Activated CD4-positive, alpha-beta memory T cell treated with anti-CD3 and anti-CD28 coated beads for 36 hours (primary cell): ENCODE measurements at regions not wholly inside any gene's neighbourhood (a gene's known extent, or its start where the extent isn't known, plus 50 kb on each side); places are given as distances from the start of the nearest gene placed in this dataset.

Experiments
- CTCF ChIA-PET: fragments of 350-600 bp; sonication (Branson Sonifier 250); formaldehyde crosslinking; loops from one replicate; lab custom pipeline; 2021; ENCODE audit warnings: antibody characterized with exemption, inconsistent platforms; lab: Charles Lee
- POLR2A ChIA-PET: fragments of 350-600 bp; sonication (Branson Sonifier 250); formaldehyde crosslinking; loops from one replicate; lab custom pipeline; 2021; ENCODE audit warnings: antibody characterized with exemption; lab: Charles Lee
- DNase-seq: peaks from one replicate; pipeline ENCODE4 v3.0.0-alpha.2; 2020
- H3K27ac Mint-ChIP-seq: one replicate; pipeline ENCODE4 v1.8.0; 2021; ENCODE audit warnings: mixed read lengths
- H3K27me3 Mint-ChIP-seq: one replicate; pipeline ENCODE4 v1.8.0; 2021; ENCODE audit warnings: mixed read lengths
- H3K36me3 Mint-ChIP-seq: one replicate; pipeline ENCODE4 v1.8.0; 2021; ENCODE audit warnings: mixed read lengths
- H3K4me1 Mint-ChIP-seq: one replicate; pipeline ENCODE4 v1.8.0; 2021; ENCODE audit warnings: low read depth, mixed read lengths
- H3K4me3 Mint-ChIP-seq: one replicate; pipeline ENCODE4 v1.8.0; 2021; ENCODE audit warnings: mild to moderate bottlenecking, mixed read lengths
- H3K9me3 Mint-ChIP-seq: one replicate; pipeline ENCODE4 v1.8.0; 2021; ENCODE audit warnings: mixed read lengths
- intact Hi-C: fragments of 100-400 bp; cut with micrococcal nuclease; formaldehyde crosslinking; loops from one replicate; pipeline ENCODE4 v1.15.1; 2023

DNA sequence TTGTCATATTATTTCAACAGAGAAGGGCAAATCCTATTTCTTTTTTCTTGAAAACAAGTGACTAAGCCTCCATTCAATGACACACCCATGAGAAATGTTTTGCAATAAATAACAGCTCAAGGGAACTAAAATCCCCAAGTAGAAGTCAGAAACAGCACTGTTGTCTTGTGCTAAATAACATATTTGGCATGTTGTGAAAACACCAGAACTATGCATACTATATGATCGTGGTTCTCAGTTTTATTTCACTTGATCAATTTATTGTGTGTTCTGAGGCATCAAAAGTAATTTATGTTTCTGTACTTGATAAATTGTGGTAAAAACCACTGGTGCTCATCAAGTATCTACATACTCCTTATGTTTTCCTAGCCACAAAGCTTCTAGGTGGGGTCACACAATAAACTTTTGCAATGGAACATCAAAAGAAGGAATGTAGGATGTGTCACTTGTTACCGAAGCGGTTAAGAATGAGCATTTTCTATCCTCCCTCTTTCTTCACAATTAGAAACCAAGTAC, 691.7 kb upstream of the CBLB start:
- ChIA-PET CTCF (interaction anchor here (0.7 kb wide), 1 partner anchor 48 kb away, joined by 3 read pairs; no protein-coding TSS in a partner anchor), POLR2A (no interaction called here)
- H3K27ac Mint-ChIP-seq: no peak overlapping the region
- peaks cover 4% of the 10 kb centered on the region for H3K4me1 Mint-ChIP-seq
- no peaks in the 10 kb centered on the region for H3K9me3 Mint-ChIP-seq
- no peaks in the 10 kb centered on the region for H3K36me3 Mint-ChIP-seq
- DNase-seq: no peak
- no peak overlapping the region for H3K4me3 Mint-ChIP-seq
- intact Hi-C loops: no loop called here
- no peaks in the 10 kb centered on the region for H3K27me3 Mint-ChIP-seq

DNA sequence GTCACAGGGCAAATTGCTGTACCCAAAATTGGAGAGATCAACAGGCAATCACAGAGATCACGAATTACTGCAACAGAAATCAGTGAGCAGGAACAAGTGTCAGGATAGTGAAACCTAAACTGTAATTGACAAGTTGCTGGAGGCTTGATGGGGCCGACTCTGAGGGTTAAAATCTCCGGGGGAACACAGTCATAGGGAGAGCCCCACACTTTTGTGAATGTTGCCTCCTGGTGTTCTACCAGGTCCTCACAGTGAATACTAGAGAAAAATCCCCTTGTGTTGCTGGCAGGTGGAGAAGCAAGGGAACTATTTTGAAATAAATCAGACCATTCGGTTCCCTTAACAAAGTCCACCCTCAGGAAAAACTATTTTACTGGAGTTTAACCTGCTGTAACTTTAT, 697.5 kb upstream of the CBLB start:
- no peak overlapping the region for H3K27ac Mint-ChIP-seq
- ChIA-PET CTCF (no interaction called here), POLR2A (no interaction called here)
- H3K27me3 Mint-ChIP-seq: peaks cover 3% of the 10 kb centered on the region
- H3K4me1 Mint-ChIP-seq: peaks cover 3% of the 10 kb centered on the region
- intact Hi-C loops: no loop called here
- no peaks in the 10 kb centered on the region for H3K36me3 Mint-ChIP-seq
- no peaks in the 10 kb centered on the region for H3K9me3 Mint-ChIP-seq
- peak; percentile 27 for DNase-seq
- H3K4me3 Mint-ChIP-seq: no peak overlapping the region

DNA sequence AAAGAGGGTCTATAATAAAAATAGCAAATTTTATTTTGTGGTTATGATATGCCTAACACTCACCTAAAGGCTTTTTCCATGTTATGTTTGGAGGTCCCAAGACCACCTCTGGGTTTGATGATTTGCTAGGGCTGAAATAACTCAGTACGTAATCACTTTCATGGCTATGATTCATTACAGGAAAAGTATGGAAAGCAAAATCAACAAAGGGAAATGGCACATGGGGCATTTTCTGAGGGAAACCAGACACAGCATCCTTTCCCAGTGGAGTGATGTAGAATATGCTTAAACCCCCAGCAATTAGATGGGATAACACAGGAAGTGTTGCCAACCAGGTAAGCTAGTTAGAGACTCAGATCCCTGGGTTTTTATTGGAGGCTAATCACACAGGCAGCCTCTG, 701.6 kb upstream of the CBLB start:
- CTCF ChIA-PET: no interaction called here
- H3K4me3 Mint-ChIP-seq: no peak overlapping the region
- H3K27me3 Mint-ChIP-seq: peaks cover 3% of the 10 kb centered on the region
- intact Hi-C loops: no loop called here
- no peak for DNase-seq
- POLR2A ChIA-PET: no interaction called here
- no peaks in the 10 kb centered on the region for H3K9me3 Mint-ChIP-seq
- no peaks in the 10 kb centered on the region for H3K36me3 Mint-ChIP-seq
- H3K27ac Mint-ChIP-seq: no peak overlapping the region
- peaks cover 3% of the 10 kb centered on the region for H3K4me1 Mint-ChIP-seq

DNA sequence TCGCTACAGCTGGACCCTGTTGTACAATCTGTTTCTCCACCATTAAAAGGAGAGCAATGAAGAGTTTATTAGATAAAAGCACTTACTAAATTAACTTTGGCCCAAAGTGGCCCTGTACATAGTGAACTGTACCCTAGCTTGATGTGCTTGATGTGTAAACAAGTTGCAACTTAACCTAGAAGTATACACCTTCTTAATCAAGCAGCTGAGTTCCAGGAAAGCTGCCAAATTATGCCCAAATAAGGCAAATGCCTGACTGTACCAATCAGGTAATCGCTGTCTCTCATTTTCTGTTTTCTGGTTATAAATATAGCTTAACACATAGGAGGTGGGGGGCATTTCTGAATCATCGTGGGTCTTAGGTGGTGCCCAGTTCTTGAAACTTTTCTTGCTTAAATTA, 704.8 kb upstream of the CBLB start:
- CTCF ChIA-PET: interaction anchor here (0.7 kb wide), 1 partner anchor 376 kb away, joined by 3 read pairs; no protein-coding TSS in a partner anchor

DNA sequence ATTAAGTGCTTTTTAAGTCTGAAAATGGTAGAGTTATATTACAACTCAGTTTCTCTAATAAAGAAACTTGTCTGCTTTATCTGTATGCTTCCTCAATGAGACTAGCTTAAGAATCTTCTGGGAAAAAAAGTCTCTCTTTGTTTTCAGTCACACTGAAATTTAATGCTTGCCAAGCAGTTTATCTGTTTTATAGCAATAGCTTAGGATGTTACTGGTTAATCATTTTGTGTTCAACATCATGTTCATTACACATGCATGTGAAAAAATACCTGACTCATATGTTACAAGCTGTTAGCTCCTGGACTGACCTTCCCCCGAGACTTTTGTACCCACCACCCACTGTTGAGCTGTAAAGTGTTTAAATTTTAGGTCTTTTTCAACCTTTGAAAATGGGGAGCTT, 706.2 kb upstream of the CBLB start:
- ChIA-PET POLR2A (no interaction called here), CTCF (no interaction called here)
- no peak overlapping the region for H3K4me3 Mint-ChIP-seq
- H3K27ac Mint-ChIP-seq: no peak overlapping the region
- H3K36me3 Mint-ChIP-seq: no peaks in the 10 kb centered on the region
- H3K27me3 Mint-ChIP-seq: no peaks in the 10 kb centered on the region
- H3K4me1 Mint-ChIP-seq: no peaks in the 10 kb centered on the region
- intact Hi-C loops: no loop called here
- no peaks in the 10 kb centered on the region for H3K9me3 Mint-ChIP-seq
- no peak for DNase-seq

More for the DNA sequence above, 704.8 kb upstream of the CBLB start:
- intact Hi-C loops: no loop called here
- H3K36me3 Mint-ChIP-seq: no peaks in the 10 kb centered on the region
- H3K9me3 Mint-ChIP-seq: no peaks in the 10 kb centered on the region
- no peak overlapping the region for H3K4me3 Mint-ChIP-seq
- no peak for DNase-seq
- H3K4me1 Mint-ChIP-seq: no peaks in the 10 kb centered on the region
- no peak overlapping the region for H3K27ac Mint-ChIP-seq
- POLR2A ChIA-PET: no interaction called here
- H3K27me3 Mint-ChIP-seq: no peaks in the 10 kb centered on the region

DNA sequence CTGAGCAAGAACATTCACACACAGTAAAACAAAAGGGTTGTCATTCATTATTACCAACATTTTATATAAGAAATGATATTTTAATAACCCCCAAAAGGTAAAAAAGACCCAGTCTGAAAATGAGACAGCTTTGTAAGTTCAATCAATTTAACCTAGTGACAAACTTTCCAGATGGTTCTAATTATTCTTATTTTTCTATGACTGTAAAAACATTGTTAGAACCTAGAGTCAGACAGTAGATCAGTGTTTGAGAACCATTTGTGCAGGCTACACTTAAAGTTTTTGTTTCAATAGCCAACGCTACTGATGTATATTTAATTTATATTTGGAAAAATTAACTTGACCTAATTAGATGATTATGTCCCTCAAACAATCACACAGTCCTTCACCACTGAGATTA, 708.4 kb upstream of the CBLB start:
- no peaks in the 10 kb centered on the region for H3K4me1 Mint-ChIP-seq
- H3K9me3 Mint-ChIP-seq: no peaks in the 10 kb centered on the region
- intact Hi-C loops: no loop called here
- H3K36me3 Mint-ChIP-seq: no peaks in the 10 kb centered on the region
- H3K27me3 Mint-ChIP-seq: no peaks in the 10 kb centered on the region
- no peak overlapping the region for H3K27ac Mint-ChIP-seq
- no peak overlapping the region for H3K4me3 Mint-ChIP-seq
- POLR2A ChIA-PET: no interaction called here
- no peak for DNase-seq
- CTCF ChIA-PET: no interaction called here

DNA sequence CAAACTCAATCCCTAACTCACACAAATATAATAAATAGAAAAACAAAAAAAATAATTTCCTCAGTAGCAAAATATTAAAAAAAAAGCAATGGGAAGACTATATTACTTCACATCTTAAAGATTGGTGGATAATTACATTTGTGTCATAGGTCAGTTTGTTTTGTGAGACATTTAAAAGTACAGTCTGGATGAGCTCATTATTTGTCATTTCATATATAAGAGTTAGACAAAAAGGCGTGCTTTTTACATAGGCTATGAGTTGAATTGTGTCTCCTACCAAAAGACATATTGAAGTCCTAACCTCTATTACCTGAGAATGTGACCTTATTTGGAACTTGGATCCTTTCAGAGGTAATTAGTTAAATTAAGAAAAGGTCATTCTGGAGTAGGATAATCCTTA, 710.1 kb upstream of the CBLB start:
- Mint-ChIP-seq H3K27me3 (no peaks in the 10 kb centered on the region), H3K9me3 (no peaks in the 10 kb centered on the region), H3K36me3 (no peaks in the 10 kb centered on the region), H3K4me1 (no peaks in the 10 kb centered on the region), H3K27ac (no peak overlapping the region), H3K4me3 (no peak overlapping the region)
- intact Hi-C loops: no loop called here
- no peak for DNase-seq
- CTCF ChIA-PET: no interaction called here
- POLR2A ChIA-PET: no interaction called here

DNA sequence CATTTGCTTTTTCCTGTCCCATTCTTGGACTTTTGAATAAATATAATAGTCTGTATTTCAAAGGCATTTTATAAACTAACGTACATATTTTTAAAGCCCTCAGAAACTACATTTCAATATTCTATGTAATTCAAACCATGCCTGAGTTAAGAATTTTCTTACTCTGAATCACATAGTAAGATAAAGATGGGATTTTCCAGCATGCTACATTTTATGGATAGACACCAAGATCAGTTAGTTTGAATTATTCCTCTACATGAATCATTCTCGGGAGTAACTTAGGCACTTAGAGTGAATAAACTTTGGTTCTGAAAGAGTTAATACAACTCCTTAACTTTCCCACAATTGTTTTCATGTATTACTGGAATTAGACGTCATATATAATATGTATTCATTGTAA, 713.3 kb upstream of the CBLB start:
- ChIA-PET CTCF (no interaction called here), POLR2A (no interaction called here)
- Mint-ChIP-seq H3K4me3 (no peak overlapping the region), H3K27ac (no peak overlapping the region), H3K9me3 (no peaks in the 10 kb centered on the region), H3K36me3 (no peaks in the 10 kb centered on the region), H3K4me1 (no peaks in the 10 kb centered on the region), H3K27me3 (no peaks in the 10 kb centered on the region)
- intact Hi-C loops: no loop called here
- no peak for DNase-seq

DNA sequence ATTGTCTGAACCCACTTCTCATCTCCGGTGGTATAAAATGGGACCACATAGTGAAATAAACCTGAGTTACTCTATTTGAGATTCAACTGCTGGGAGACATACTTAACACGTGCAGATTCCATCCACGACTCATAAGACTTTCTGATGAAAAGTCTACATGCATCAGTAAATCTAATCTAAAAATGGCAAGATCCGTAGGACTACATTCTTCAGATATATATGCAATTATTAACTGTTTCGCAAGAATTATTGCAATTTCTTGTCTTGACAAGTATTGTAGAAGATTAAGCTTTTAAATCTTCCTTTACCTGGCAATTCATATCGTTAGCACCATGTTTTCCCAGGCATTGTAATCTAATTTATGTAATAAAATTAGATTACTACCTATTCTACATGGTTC, 718.7 kb upstream of the CBLB start:
- DNase-seq: no peak
- POLR2A ChIA-PET: no interaction called here
- intact Hi-C loops: no loop called here
- CTCF ChIA-PET: no interaction called here
- no peaks in the 10 kb centered on the region for H3K9me3 Mint-ChIP-seq
- no peak overlapping the region for H3K4me3 Mint-ChIP-seq
- peaks cover 10% of the 10 kb centered on the region for H3K4me1 Mint-ChIP-seq
- H3K36me3 Mint-ChIP-seq: no peaks in the 10 kb centered on the region
- H3K27ac Mint-ChIP-seq: no peak overlapping the region
- H3K27me3 Mint-ChIP-seq: no peaks in the 10 kb centered on the region

DNA sequence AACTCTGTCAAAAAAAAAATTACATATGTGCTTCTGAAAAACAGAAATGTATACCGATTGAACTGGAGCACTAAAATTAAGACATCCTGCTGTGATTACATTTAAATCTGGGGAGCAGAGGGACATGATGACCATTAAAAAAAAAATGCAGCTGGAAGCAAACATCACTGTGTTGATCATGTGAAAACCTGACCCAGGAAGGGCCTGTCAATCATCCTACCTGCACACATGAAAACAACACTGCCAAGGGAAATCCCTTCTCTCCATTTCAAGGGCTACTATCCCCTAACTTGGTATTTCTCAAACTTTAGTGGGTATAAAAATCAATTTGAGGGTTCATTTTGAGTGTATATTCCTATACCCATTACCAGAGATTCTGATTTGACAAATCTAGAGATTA, 719.9 kb upstream of the CBLB start:
- CTCF ChIA-PET: no interaction called here
- POLR2A ChIA-PET: no interaction called here
- no peak for DNase-seq
- no peak overlapping the region for H3K27ac Mint-ChIP-seq
- no peaks in the 10 kb centered on the region for H3K9me3 Mint-ChIP-seq
- no peaks in the 10 kb centered on the region for H3K36me3 Mint-ChIP-seq
- H3K4me3 Mint-ChIP-seq: no peak overlapping the region
- peaks cover 11% of the 10 kb centered on the region for H3K4me1 Mint-ChIP-seq
- intact Hi-C loops: loop anchor here (1.0 kb wide), 1 partner anchor 160 kb away; no protein-coding TSS in a partner anchor
- H3K27me3 Mint-ChIP-seq: no peaks in the 10 kb centered on the region

DNA sequence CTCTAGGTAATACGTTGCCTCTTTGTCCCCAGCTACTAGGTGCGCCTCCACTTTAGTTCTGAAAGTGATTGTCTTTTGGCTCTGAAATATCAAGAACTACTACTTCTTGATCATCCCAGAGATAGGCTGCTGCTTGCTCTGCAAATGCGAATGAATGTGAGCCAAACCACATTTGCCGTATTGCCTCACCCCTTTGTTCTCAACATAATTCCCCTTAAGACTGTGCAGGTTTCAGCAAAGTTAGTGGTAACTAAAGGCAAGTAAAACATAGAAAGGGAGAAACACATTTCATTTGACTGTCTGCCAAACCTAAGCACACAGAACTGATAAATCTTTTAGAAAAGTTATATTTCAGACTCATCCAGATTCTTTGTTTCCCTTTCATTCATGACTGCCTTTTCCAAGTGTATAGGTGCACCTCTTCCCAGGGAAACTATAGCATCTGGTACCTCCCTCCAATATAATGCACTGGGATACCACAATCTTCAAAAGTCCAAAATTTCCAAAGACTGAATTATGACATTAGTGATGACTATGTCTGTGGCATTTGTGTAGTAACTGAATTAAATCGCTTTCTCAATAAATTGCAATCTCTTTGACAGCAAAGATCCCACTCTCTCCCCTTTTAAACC, 720.6 kb upstream of the CBLB start:
- Mint-ChIP-seq H3K27me3 (no peaks in the 10 kb centered on the region), H3K36me3 (no peaks in the 10 kb centered on the region), H3K4me3 (no peak overlapping the region), H3K4me1 (peaks cover 15% of the 10 kb centered on the region), H3K9me3 (no peaks in the 10 kb centered on the region), H3K27ac (no peak overlapping the region)
- DNase-seq: peak; percentile 29
- CTCF ChIA-PET: no interaction called here
- intact Hi-C loops: loop anchor here (1.0 kb wide), 1 partner anchor 161 kb away; no protein-coding TSS in a partner anchor
- POLR2A ChIA-PET: no interaction called here

DNA sequence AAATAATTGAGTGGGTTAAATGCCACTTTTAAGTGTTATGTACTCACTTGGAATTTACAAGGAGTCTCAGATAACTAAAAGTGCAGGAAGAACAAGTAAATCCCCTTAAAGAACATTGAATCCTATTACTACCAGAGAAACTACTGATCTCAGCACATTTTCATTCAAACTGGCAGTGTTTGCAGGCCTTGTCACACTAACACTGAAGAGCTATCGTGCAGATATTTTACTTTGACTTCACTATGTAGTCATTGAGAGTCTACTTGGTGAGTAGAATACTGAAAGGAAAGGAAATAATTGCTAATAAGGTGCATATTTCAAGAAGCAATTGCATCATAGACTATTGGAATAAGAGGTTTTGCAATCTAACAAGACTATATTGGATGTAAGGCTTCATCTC, 721.4 kb upstream of the CBLB start:
- no peaks in the 10 kb centered on the region for H3K27me3 Mint-ChIP-seq
- H3K9me3 Mint-ChIP-seq: no peaks in the 10 kb centered on the region
- H3K4me1 Mint-ChIP-seq: peaks cover 15% of the 10 kb centered on the region
- H3K4me3 Mint-ChIP-seq: no peak overlapping the region
- no peak overlapping the region for H3K27ac Mint-ChIP-seq
- intact Hi-C loops: no loop called here
- H3K36me3 Mint-ChIP-seq: no peaks in the 10 kb centered on the region
- DNase-seq: no peak
- ChIA-PET CTCF (no interaction called here), POLR2A (no interaction called here)

DNA sequence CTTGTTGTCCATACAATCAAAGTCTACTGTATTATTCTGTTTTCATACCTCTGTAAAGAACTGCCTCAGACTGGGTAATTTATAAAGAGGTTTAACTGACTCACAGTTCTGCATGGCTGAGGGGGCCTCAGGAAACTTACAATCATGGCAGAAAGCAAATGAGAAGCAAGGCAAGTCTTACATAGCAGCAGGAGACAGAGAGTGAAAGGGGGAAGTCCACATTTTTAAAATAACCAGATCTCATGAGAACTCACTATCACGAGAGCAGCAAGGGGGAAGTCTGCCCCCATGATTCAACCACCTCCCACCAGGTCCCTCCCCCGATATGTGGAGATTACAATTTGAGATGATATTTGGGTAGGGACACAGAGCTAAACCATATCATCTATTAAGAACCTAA, 724.6 kb upstream of the CBLB start:
- Mint-ChIP-seq H3K9me3 (peaks cover 5% of the 10 kb centered on the region), H3K4me1 (peaks cover 15% of the 10 kb centered on the region), H3K36me3 (no peaks in the 10 kb centered on the region), H3K27ac (no peak overlapping the region), H3K27me3 (no peaks in the 10 kb centered on the region), H3K4me3 (no peak overlapping the region)
- ChIA-PET POLR2A (no interaction called here), CTCF (no interaction called here)
- no peak for DNase-seq
- intact Hi-C loops: no loop called here
